Bronchial epithelial cell (primary cell): ENCODE measurements at regions not wholly inside any gene's neighbourhood (a gene's known extent, or its start where the extent isn't known, plus 50 kb on each side); places are given as distances from the start of the nearest gene placed in this dataset.

Source experiments
- DNase-seq: peaks from one replicate; pipeline ENCODE4 v3.0.0-alpha.2; 2010; ENCODE audit warnings: low read depth
- FAIRE-seq: peaks from 2 replicates; lab custom pipeline; 2011; peaks lifted over from hg19 to GRCh38; lab: Jason Lieb, UNC
- H3K27me3 ChIP-seq: 2 replicates; pipeline ENCODE4 v1.5.1; 2011; ENCODE audit warnings: low read length; ENCODE audit not compliant: control insufficient read depth, insufficient read depth
- H3K36me3 ChIP-seq: 2 replicates; pipeline ENCODE4 v1.5.1; 2011; ENCODE audit warnings: low read length; ENCODE audit not compliant: control insufficient read depth, insufficient read depth
- H3K4me3 ChIP-seq: 2 replicates; pipeline ENCODE4 v1.5.1; 2011; ENCODE audit warnings: mild to moderate bottlenecking, low read depth, low read length, control low read depth
- CTCF ChIP-seq: IDR thresholded peaks from 2 replicates; pipeline ENCODE4 v1.5.1; 2011; ENCODE audit warnings: mild to moderate bottlenecking, moderate library complexity, low read length, control low read depth, inconsistent platforms; ENCODE audit not compliant: insufficient read depth, severe bottlenecking

- Histone ChIP-seq H3K27me3 (no peaks in the 10 kb centered on the region), H3K4me3 (no peak overlapping the region), H3K36me3 (no peaks in the 10 kb centered on the region)
- no peak for DNase-seq
- no peak for TF ChIP-seq CTCF
- FAIRE-seq, result no peak
Measured at GRCh38 chr10:126770809-126771208, 100.3 kb upstream of the C10orf90 start.

DNA sequence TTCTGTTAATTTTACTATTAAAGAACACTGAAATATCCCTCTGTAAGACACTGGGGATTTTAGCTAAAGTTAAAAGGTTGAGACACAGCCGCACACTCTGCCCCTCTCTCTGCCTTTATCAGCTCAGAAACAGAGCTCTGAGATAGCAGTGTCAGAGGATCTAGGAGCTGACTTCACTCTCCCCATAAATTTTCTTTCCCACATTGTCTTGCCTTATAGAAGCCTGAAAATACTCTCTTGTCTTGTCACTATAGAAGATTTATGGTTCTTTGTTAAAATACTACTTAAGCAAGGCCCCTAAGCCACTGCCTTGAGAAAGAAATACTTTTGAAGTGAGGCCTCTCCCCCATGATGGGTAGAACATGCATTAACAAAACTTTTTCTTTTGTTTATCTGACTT, 105.7 kb upstream of the C10orf90 start:
- DNase-seq, result no peak
- Histone ChIP-seq H3K36me3 (no peaks in the 10 kb centered on the region), H3K4me3 (no peak overlapping the region), H3K27me3 (no peaks in the 10 kb centered on the region)
- no peak for FAIRE-seq
- TF ChIP-seq CTCF, result no peak

DNA sequence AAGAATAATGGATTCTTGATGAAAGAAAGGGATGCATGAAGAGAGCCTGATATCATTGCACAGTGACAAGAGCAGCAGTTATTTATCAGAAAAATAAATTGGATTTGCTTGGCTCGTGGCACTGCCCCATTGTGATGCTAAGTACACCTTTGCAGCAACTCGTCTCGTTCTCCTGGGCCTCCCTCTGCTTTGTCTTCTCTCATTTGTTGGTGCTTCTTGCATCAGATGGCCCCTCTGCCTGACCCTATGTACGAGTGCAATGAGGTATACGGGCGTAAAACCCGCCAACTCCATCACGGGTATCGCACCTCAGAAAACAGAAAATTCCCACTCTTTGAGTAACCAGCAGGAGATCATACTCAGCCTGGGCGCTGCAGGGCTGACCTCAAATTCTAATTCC, 107.2 kb upstream of the C10orf90 start:
- Histone ChIP-seq H3K4me3 (no peak overlapping the region), H3K36me3 (no peaks in the 10 kb centered on the region), H3K27me3 (no peaks in the 10 kb centered on the region)
- DNase-seq (no peak), FAIRE-seq (no peak)
- TF ChIP-seq CTCF, result no peak

GRCh38 chr10:126781450-126782216, 111.1 kb upstream of the C10orf90 start:
- DNase-seq, result no peak
- Histone ChIP-seq H3K27me3 (no peaks in the 10 kb centered on the region), H3K4me3 (no peak overlapping the region), H3K36me3 (no peaks in the 10 kb centered on the region)
- no peak for FAIRE-seq
- no peak for TF ChIP-seq CTCF

DNA sequence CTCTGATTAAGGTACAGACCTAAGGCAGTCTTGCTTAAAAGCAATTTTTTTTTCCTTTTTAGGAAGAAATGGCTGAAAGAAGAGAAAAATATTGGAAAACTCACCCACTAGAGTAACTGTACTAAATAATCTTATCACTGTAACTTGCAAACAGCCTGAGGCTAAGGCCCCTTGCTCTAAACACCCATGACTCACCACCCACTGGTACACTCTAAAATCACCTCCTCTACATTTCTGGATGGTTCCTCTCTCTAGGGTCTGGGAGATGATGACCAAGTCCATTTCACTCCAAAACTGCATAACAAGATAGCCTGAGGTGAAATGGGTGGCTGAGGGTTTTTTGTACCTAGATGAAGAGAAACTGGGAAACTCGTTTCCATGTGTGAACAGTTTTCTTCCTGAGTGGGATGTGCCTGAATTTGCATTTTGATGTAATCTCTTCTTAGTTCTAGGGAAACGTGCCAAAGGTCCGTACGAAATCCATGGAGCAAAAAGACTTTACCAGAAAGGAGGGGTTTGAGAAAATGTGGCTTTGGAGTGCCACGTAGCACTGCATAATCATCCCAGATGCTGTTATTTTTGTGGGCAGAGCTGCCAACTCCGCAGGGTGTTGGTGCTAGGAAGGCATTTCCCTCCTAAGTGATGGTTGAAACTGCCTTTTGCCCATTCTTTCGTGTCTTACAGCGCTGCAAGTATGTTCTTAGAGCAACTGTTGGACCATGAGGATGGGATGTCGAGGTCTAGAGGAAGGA, 113.5 kb upstream of the C10orf90 start:
- no peak overlapping the region for H3K4me3 ChIP-seq

More for the DNA sequence above, 113.5 kb upstream of the C10orf90 start:
- H3K27me3 ChIP-seq, result no peaks in the 10 kb centered on the region
- FAIRE-seq (no peak), DNase-seq (no peak)
- H3K36me3 ChIP-seq, result no peaks in the 10 kb centered on the region
- TF ChIP-seq CTCF, result no peak
